ENCODE measurements at regions not wholly inside any gene's neighbourhood (a gene's known extent, or its start where the extent isn't known, plus 50 kb on each side); places are given as distances from the start of the nearest gene placed in this dataset.

GRCh38 chr5:15026011-15026893 lies 154.7 kb upstream of the ANKH start:
- H3K27ac ChIP-seq = no peak overlapping the region
- no peak for TF ChIP-seq CTCF (IDR thresholded peaks at IDR 0.05)
- no peaks in the 10 kb centered on the region for H3K4me1 ChIP-seq
- H3K27me3 ChIP-seq = no peaks in the 10 kb centered on the region
- intact Hi-C loops (cut with DNase I) = no loop called here
- FAIRE-seq (no peak), DNase-seq (no peak), ATAC-seq (no peak)
- 71% methylated on average over 9 of the region's 9 CpGs for WGBS, 2 donors
- H3K9me3 ChIP-seq = no peaks in the 10 kb centered on the region
- no peak overlapping the region for H3K4me3 ChIP-seq
- H3K36me3 ChIP-seq = no peaks in the 10 kb centered on the region

DNA sequence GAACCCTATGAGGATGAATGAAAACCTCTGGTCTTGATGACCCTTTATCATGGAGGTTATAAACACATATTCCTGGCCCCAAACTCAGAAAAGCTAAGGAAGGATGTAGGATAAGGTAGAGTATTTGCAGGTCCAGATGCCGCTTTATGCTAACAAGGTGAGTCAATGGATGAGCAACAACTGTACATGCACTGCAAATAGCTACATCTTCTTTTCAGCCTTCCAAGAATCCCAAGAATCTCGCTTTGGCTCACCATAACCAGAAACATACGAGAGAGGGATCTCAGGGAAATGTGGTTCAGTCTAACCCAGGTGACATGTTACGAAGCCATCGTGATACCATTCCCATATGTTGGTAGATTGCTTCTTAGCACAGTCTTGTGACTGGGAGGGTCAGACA lies 152.3 kb upstream of the ANKH start:
- FAIRE-seq (no peak), DNase-seq (no peak), ATAC-seq (no peak)
- intact Hi-C loops (cut with DNase I) = loop anchor here in 1 of 3 donors (5.0 kb wide), 1 partner anchor 297 kb away; no protein-coding TSS in a partner anchor
- no peaks in the 10 kb centered on the region for H3K27me3 ChIP-seq
- H3K9me3 ChIP-seq = no peaks in the 10 kb centered on the region
- TF ChIP-seq CTCF (IDR thresholded peaks at IDR 0.05) = no peak
- no peaks in the 10 kb centered on the region for H3K4me1 ChIP-seq
- H3K36me3 ChIP-seq = no peaks in the 10 kb centered on the region
- H3K27ac ChIP-seq = no peak overlapping the region
- 89 to 94% methylated on average over 5 of the region's 5 CpGs for WGBS, 2 donors
- H3K4me3 ChIP-seq = no peak overlapping the region

DNA sequence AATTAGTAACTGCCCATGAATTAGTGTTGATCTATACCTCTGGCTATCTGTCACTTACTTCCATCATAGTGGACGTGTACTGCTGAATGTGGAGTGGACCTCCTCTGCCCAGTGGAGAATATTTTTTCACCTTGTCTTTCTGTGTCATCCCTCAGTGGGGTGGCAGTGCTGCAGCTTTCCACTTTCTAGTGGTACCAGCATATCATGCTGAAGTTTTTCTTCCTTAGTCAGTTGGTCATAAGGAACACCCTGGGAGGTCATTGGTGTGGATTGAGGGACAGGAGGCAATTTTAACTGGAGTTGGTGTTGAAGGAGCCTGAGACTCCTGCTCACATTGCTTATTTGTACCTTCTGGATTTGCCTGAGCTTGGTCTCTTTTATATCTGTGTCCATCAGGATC lies 151.7 kb upstream of the ANKH start:
- intact Hi-C loops (cut with DNase I) = loop anchor here in 1 of 3 donors (5.0 kb wide), 1 partner anchor 296 kb away; no protein-coding TSS in a partner anchor
- no peak for DNase-seq
- Histone ChIP-seq H3K4me3 (no peak overlapping the region), H3K27ac (no peak overlapping the region), H3K9me3 (no peaks in the 10 kb centered on the region), H3K36me3 (no peaks in the 10 kb centered on the region), H3K4me1 (no peaks in the 10 kb centered on the region), H3K27me3 (no peaks in the 10 kb centered on the region)
- no peak for TF ChIP-seq CTCF (IDR thresholded peaks at IDR 0.05)
- FAIRE-seq = no peak
- 68 to 93% methylated on average over 1 of the region's 1 CpG for WGBS, 2 donors
- no peak for ATAC-seq

- no peaks in the 10 kb centered on the region for H3K27me3 ChIP-seq
- peak in 2 of 4 donors; percentile 46 to 63 for ATAC-seq
- FAIRE-seq = no peak
- no peaks in the 10 kb centered on the region for H3K36me3 ChIP-seq
- H3K27ac ChIP-seq = peak overlapping the region in 1 of 4 donors; percentile 25
- no peaks in the 10 kb centered on the region for H3K4me1 ChIP-seq
- TF ChIP-seq CTCF (IDR thresholded peaks at IDR 0.05) = no peak
- H3K9me3 ChIP-seq = no peaks in the 10 kb centered on the region
- no peak for DNase-seq
- 63 to 68% methylated on average over 8 of the region's 8 CpGs for WGBS, 2 donors
- intact Hi-C loops (cut with DNase I) = loop anchor here in 1 of 3 donors (5.0 kb wide), 1 partner anchor 294 kb away; no protein-coding TSS in a partner anchor
- no peak overlapping the region for H3K4me3 ChIP-seq
These were observed 149.9 kb upstream of the ANKH start for GRCh38 chr5:15021266-15022046.
